NCI-H524 treated with DMSO at 0.1 percent for 48 hours (cell line): ENCODE measurements at regions not wholly inside any gene's neighbourhood (a gene's known extent, or its start where the extent isn't known, plus 50 kb on each side); places are given as distances from the start of the nearest gene placed in this dataset.

ENCODE experiments used
- DNase-seq: peaks from one replicate; lab custom pipeline; 2025; lab: John Stamatoyannopoulos, UW

- no peak for DNase-seq
Observed at GRCh38 chr14:38901791-38902190, 201.2 kb downstream of the SEC23A start.

- DNase-seq: no peak
Observed at GRCh38 chr14:38900887-38901286, 202.1 kb downstream of the SEC23A start.

- no peak for DNase-seq
Observed at GRCh38 chr14:38887696-38888095, 215.3 kb downstream of the SEC23A start.

GRCh38 chr14:38884109-38884508 is 218.9 kb downstream of the SEC23A start:
- DNase-seq: no peak

- no peak for DNase-seq
Observed at GRCh38 chr14:38883127-38883526, 219.9 kb downstream of the SEC23A start.

- DNase-seq: no peak
Observed at GRCh38 chr14:38882533-38882932, 220.5 kb downstream of the SEC23A start.

GRCh38 chr14:38880643-38881524 is 222.2 kb downstream of the SEC23A start:
- DNase-seq: no peak

GRCh38 chr14:38877744-38878388 is 225.2 kb downstream of the SEC23A start:
- DNase-seq: no peak

- no peak for DNase-seq
Observed at GRCh38 chr14:38874721-38875120, 228.3 kb downstream of the SEC23A start.

GRCh38 chr14:38873941-38874612 is 229.0 kb downstream of the SEC23A start:
- DNase-seq: no peak

- no peak for DNase-seq
Observed at GRCh38 chr14:38870296-38870836, 232.7 kb downstream of the SEC23A start.

GRCh38 chr14:38868399-38869290 is 234.4 kb downstream of the SEC23A start:
- DNase-seq: no peak

- DNase-seq: peak; percentile 79
Observed at GRCh38 chr14:38867561-38868150, 235.4 kb downstream of the SEC23A start.

GRCh38 chr14:38866461-38866860 is 236.6 kb downstream of the SEC23A start:
- no peak for DNase-seq

- no peak for DNase-seq
Observed at GRCh38 chr14:38862366-38862765, 240.7 kb downstream of the SEC23A start.

GRCh38 chr14:38860530-38860929 is 242.5 kb downstream of the SEC23A start:
- DNase-seq: no peak

- DNase-seq: no peak
Observed at GRCh38 chr14:38856798-38857197, 246.2 kb downstream of the SEC23A start.

- DNase-seq: no peak
Observed at GRCh38 chr14:38855513-38855912, 247.5 kb downstream of the SEC23A start.

GRCh38 chr14:38851111-38851510 is 251.9 kb downstream of the SEC23A start:
- DNase-seq: no peak

- DNase-seq: no peak
Observed at GRCh38 chr14:38850664-38851063, 252.4 kb downstream of the SEC23A start.
